ENCODE measurements at regions not wholly inside any gene's neighbourhood (a gene's known extent, or its start where the extent isn't known, plus 50 kb on each side); places are given as distances from the start of the nearest gene placed in this dataset.

DNA sequence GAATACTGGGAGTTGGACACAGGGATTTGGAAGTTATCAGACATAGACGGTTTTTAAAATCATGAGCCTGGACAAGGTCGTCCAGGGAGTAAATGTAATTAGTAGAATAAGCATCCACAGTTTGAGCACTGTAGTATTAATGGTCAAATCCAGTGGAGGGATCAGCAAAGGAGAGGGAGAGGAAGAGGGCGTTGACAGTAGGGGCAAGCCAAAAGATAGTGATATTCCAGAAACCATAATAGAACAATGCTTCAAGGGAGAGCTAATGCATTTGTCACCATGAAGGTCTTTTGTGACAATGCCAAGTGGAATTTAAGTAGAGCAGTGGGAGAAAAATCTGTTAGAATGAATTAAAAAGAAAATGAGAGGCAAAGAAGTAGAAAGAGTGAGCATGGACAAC, 68.9 kb upstream of the SLC5A12 start:
- H3K9me1 ChIP-seq (replicated peaks; ENCODE audit: control insufficient read depth, extremely low read depth, insufficient read depth, low read length) = no peaks in the 10 kb centered on the region
- no peak overlapping the region for H3K4me3 ChIP-seq (replicated peaks in 1 of 3; ENCODE audit: insufficient read depth in 1 of 3, low read depth in 1 of 3, low read length in 3 of 3)
- no peaks in the 10 kb centered on the region for H4K20me1 ChIP-seq (replicated peaks; ENCODE audit: control insufficient read depth, extremely low read depth, insufficient read depth, low read length)
- H2AFZ ChIP-seq (ENCODE audit: low read depth, low read length) = no peak overlapping the region
- no TSS peak for BruUV-seq (replicated peaks)
- intact Hi-C loops (cut with micrococcal nuclease) (no loop called here), dilution Hi-C loops (cut with MboI; ENCODE audit: extremely low pct_ligation_motif_present, low sequenced_read_pairs) (no loop called here)
- no peak for TF ChIP-seq GATA2 (IDR thresholded peaks at IDR 0.05; ENCODE audit: insufficient read depth, insufficient read length, low read depth, low read length)
- TF ChIP-seq EZH2 (IDR thresholded peaks at IDR 0.05; ENCODE audit: borderline replicate concordance, low read depth, low read length, severe bottlenecking) = no peak
- TF ChIP-seq FOS (IDR thresholded peaks at IDR 0.05; ENCODE audit: borderline replicate concordance, insufficient read depth, low read length) = no peak
- TF ChIP-seq, protein P1, sequence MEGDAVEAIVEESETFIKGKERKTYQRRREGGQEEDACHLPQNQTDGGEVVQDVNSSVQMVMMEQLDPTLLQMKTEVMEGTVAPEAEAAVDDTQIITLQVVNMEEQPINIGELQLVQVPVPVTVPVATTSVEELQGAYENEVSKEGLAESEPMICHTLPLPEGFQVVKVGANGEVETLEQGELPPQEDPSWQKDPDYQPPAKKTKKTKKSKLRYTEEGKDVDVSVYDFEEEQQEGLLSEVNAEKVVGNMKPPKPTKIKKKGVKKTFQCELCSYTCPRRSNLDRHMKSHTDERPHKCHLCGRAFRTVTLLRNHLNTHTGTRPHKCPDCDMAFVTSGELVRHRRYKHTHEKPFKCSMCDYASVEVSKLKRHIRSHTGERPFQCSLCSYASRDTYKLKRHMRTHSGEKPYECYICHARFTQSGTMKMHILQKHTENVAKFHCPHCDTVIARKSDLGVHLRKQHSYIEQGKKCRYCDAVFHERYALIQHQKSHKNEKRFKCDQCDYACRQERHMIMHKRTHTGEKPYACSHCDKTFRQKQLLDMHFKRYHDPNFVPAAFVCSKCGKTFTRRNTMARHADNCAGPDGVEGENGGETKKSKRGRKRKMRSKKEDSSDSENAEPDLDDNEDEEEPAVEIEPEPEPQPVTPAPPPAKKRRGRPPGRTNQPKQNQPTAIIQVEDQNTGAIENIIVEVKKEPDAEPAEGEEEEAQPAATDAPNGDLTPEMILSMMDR (IDR thresholded peaks at IDR 0.05; ENCODE audit: extremely low read depth in 1 of 2, insufficient read depth in 1 of 2, low read depth in 1 of 2, low read length in 2 of 2) = no peak
- no peak for TF ChIP-seq JUN (IDR thresholded peaks at IDR 0.05; ENCODE audit: borderline replicate concordance, insufficient read depth, insufficient read length, low read depth)
- TF ChIP-seq POLR2A (IDR thresholded peaks at IDR 0.05; ENCODE audit: low read depth, low read length) = no peak
- no peak for TF ChIP-seq MYC (IDR thresholded peaks at IDR 0.05; ENCODE audit: low read depth, low read length)
- no peak for TF ChIP-seq POLR2AphosphoS5 (IDR thresholded peaks at IDR 0.05; ENCODE audit: insufficient read depth, low read depth, low read length)
- TF ChIP-seq, protein P2, sequence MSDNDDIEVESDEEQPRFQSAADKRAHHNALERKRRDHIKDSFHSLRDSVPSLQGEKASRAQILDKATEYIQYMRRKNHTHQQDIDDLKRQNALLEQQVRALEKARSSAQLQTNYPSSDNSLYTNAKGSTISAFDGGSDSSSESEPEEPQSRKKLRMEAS (IDR thresholded peaks at IDR 0.05; ENCODE audit: insufficient read depth, insufficient read length) = no peak
- no peaks in the 10 kb centered on the region for H3K9me3 ChIP-seq (replicated peaks; ENCODE audit: control insufficient read depth, insufficient read depth, low read length)
- no peaks in the 10 kb centered on the region for H3K36me3 ChIP-seq (ENCODE audit: control insufficient read depth in 2 of 2, extremely low read depth in 1 of 2, insufficient read depth in 2 of 2, low read length in 2 of 2)
- H3K4me1 ChIP-seq (ENCODE audit: control insufficient read depth, extremely low read depth, insufficient read depth, low read length) = no peaks in the 10 kb centered on the region
- ChIA-PET POLR2A (no interaction called here), CTCF (no interaction called here)
- H3K4me2 ChIP-seq (ENCODE audit: insufficient read depth, low read length) = no peak overlapping the region
- FAIRE-seq (no peak), DNase-seq (ENCODE audit: low read depth, low spot score) (no peak)
- no peak overlapping the region for H3K27ac ChIP-seq (ENCODE audit: insufficient read depth, low read depth, low read length)
- H3K79me2 ChIP-seq (ENCODE audit: control insufficient read depth, insufficient read depth, low read length) = no peaks in the 10 kb centered on the region
- no peaks in the 10 kb centered on the region for H3K27me3 ChIP-seq (ENCODE audit: control insufficient read depth in 2 of 2, insufficient read depth in 2 of 2, low read length in 2 of 2)
- no peak overlapping the region for H3K9ac ChIP-seq (replicated peaks; ENCODE audit: extremely low read depth, insufficient read depth, low read length)

Measured in endothelial cell of umbilical vein (primary cell).